ENCODE measurements at regions not wholly inside any gene's neighbourhood (a gene's known extent, or its start where the extent isn't known, plus 50 kb on each side); places are given as distances from the start of the nearest gene placed in this dataset.

GRCh38 chr3:42345811-42346210 is 64.6 kb downstream of the LYZL4 start:
- TF ChIP-seq, protein P1, sequence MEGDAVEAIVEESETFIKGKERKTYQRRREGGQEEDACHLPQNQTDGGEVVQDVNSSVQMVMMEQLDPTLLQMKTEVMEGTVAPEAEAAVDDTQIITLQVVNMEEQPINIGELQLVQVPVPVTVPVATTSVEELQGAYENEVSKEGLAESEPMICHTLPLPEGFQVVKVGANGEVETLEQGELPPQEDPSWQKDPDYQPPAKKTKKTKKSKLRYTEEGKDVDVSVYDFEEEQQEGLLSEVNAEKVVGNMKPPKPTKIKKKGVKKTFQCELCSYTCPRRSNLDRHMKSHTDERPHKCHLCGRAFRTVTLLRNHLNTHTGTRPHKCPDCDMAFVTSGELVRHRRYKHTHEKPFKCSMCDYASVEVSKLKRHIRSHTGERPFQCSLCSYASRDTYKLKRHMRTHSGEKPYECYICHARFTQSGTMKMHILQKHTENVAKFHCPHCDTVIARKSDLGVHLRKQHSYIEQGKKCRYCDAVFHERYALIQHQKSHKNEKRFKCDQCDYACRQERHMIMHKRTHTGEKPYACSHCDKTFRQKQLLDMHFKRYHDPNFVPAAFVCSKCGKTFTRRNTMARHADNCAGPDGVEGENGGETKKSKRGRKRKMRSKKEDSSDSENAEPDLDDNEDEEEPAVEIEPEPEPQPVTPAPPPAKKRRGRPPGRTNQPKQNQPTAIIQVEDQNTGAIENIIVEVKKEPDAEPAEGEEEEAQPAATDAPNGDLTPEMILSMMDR (IDR thresholded peaks at IDR 0.05) = no peak
- TF ChIP-seq EZH2 (IDR thresholded peaks at IDR 0.05; ENCODE audit: borderline replicate concordance, insufficient read depth, low read depth, low read length, poor library complexity, severe bottlenecking) = no peak
